ENCODE measurements at regions not wholly inside any gene's neighbourhood (a gene's known extent, or its start where the extent isn't known, plus 50 kb on each side); places are given as distances from the start of the nearest gene placed in this dataset.
"Not testable (repeated sequence)": the region's sequence is repeated elsewhere in the genome, so short reads cannot be mapped to it uniquely, and the experiment has no call there.

- H3K4me1 ChIP-seq, H3K27me3 ChIP-seq, DNase-seq, H3K27ac ChIP-seq, H3K9me3 ChIP-seq, H3K4me3 ChIP-seq, H3K36me3 ChIP-seq: not testable (repeated sequence)
These were observed 62.8 kb downstream of the ARHGAP11B start for GRCh38 chr15:30688684-30689083.

- DNase-seq, H3K4me3 ChIP-seq, H3K27ac ChIP-seq, H3K4me1 ChIP-seq, H3K36me3 ChIP-seq, H3K27me3 ChIP-seq, H3K9me3 ChIP-seq: not testable (repeated sequence)
These were observed 64.2 kb downstream of the ARHGAP11B start for GRCh38 chr15:30690153-30690552.

- H3K4me3 ChIP-seq, H3K36me3 ChIP-seq, DNase-seq, H3K27ac ChIP-seq, H3K27me3 ChIP-seq, H3K9me3 ChIP-seq, H3K4me1 ChIP-seq: not testable (repeated sequence)
These were observed 69.9 kb downstream of the ARHGAP11B start for GRCh38 chr15:30695811-30696210.

GRCh38 chr15:30696439-30697314 lies 70.7 kb downstream of the ARHGAP11B start:
- not testable (repeated sequence) for H3K27ac ChIP-seq, H3K27me3 ChIP-seq, H3K36me3 ChIP-seq, H3K9me3 ChIP-seq, DNase-seq, H3K4me3 ChIP-seq, H3K4me1 ChIP-seq

GRCh38 chr15:30697315-30697685 lies 71.4 kb downstream of the ARHGAP11B start:
- H3K4me1 ChIP-seq, H3K36me3 ChIP-seq, H3K27me3 ChIP-seq, H3K27ac ChIP-seq, H3K4me3 ChIP-seq, DNase-seq, H3K9me3 ChIP-seq: not testable (repeated sequence)

GRCh38 chr15:30700006-30700597 lies 74.2 kb downstream of the ARHGAP11B start:
- H3K27ac ChIP-seq, H3K27me3 ChIP-seq, H3K36me3 ChIP-seq, H3K4me1 ChIP-seq, H3K4me3 ChIP-seq, DNase-seq, H3K9me3 ChIP-seq: not testable (repeated sequence)

GRCh38 chr15:30707976-30708685 lies 82.2 kb downstream of the ARHGAP11B start:
- DNase-seq, H3K36me3 ChIP-seq, H3K4me3 ChIP-seq, H3K27me3 ChIP-seq, H3K27ac ChIP-seq, H3K9me3 ChIP-seq, H3K4me1 ChIP-seq: not testable (repeated sequence)

- not testable (repeated sequence) for H3K4me3 ChIP-seq, H3K36me3 ChIP-seq, H3K27me3 ChIP-seq, H3K4me1 ChIP-seq, H3K9me3 ChIP-seq, H3K27ac ChIP-seq, DNase-seq
These were observed 82.9 kb downstream of the ARHGAP11B start for GRCh38 chr15:30708809-30709208.

GRCh38 chr15:30718038-30718643 lies 92.2 kb downstream of the ARHGAP11B start:
- H3K36me3 ChIP-seq, H3K9me3 ChIP-seq, DNase-seq, H3K27ac ChIP-seq, H3K4me3 ChIP-seq, H3K27me3 ChIP-seq, H3K4me1 ChIP-seq: not testable (repeated sequence)

- H3K4me1 ChIP-seq, H3K27ac ChIP-seq, DNase-seq, H3K4me3 ChIP-seq, H3K9me3 ChIP-seq, H3K27me3 ChIP-seq, H3K36me3 ChIP-seq: not testable (repeated sequence)
These were observed 93.4 kb downstream of the ARHGAP11B start for GRCh38 chr15:30719363-30719762.

GRCh38 chr15:30720825-30721224 lies 94.9 kb downstream of the ARHGAP11B start:
- H3K36me3 ChIP-seq, H3K9me3 ChIP-seq, H3K4me3 ChIP-seq, DNase-seq, H3K4me1 ChIP-seq, H3K27me3 ChIP-seq, H3K27ac ChIP-seq: not testable (repeated sequence)

GRCh38 chr15:30721529-30721928 lies 95.6 kb downstream of the ARHGAP11B start:
- H3K9me3 ChIP-seq, H3K27me3 ChIP-seq, H3K27ac ChIP-seq, DNase-seq, H3K4me1 ChIP-seq, H3K36me3 ChIP-seq, H3K4me3 ChIP-seq: not testable (repeated sequence)

- H3K4me1 ChIP-seq, H3K9me3 ChIP-seq, H3K27me3 ChIP-seq, DNase-seq, H3K36me3 ChIP-seq, H3K4me3 ChIP-seq, H3K27ac ChIP-seq: not testable (repeated sequence)
These were observed 97.7 kb downstream of the ARHGAP11B start for GRCh38 chr15:30723540-30724175.

GRCh38 chr15:30729880-30730590 lies 104.1 kb downstream of the ARHGAP11B start:
- H3K4me3 ChIP-seq, H3K27me3 ChIP-seq, H3K9me3 ChIP-seq, H3K27ac ChIP-seq, H3K36me3 ChIP-seq, DNase-seq, H3K4me1 ChIP-seq: not testable (repeated sequence)
